SK-N-SH treated with all-trans-retinoic acid at 6 μM for 48 hours (cell line): ENCODE measurements at regions not wholly inside any gene's neighbourhood (a gene's known extent, or its start where the extent isn't known, plus 50 kb on each side); places are given as distances from the start of the nearest gene placed in this dataset.

ENCODE experiments used
- GLIS3 ChIP-seq: fragments of 250-450 bp; sonication (Bioruptor Pico); IDR thresholded peaks from 2 replicates; pipeline ENCODE4 v1.5.0; 2020; ENCODE audit warnings: mild to moderate bottlenecking, moderate library complexity
- PPARA ChIP-seq: fragments of 250-450 bp; sonication (Bioruptor Pico); IDR thresholded peaks from 2 replicates; pipeline ENCODE4 v1.5.0; 2020; ENCODE audit warnings: mild to moderate bottlenecking, borderline replicate concordance
- RARB ChIP-seq: fragments of 250-450 bp; sonication (Bioruptor Pico); IDR thresholded peaks from 2 replicates; pipeline ENCODE4 v1.8.0; 2021; ENCODE audit warnings: mild to moderate bottlenecking, moderate library complexity
- TCF4 ChIP-seq: fragments of 250-450 bp; sonication (Bioruptor Pico); IDR thresholded peaks from 2 replicates; pipeline ENCODE4 v1.8.0; 2021; ENCODE audit warnings: mild to moderate bottlenecking, moderate library complexity, borderline replicate concordance
- ZFP3 ChIP-seq: fragments of 250-450 bp; sonication (Bioruptor Pico); IDR thresholded peaks from 2 replicates; pipeline ENCODE4 v1.5.0; 2020; ENCODE audit warnings: mild to moderate bottlenecking, moderate library complexity

DNA sequence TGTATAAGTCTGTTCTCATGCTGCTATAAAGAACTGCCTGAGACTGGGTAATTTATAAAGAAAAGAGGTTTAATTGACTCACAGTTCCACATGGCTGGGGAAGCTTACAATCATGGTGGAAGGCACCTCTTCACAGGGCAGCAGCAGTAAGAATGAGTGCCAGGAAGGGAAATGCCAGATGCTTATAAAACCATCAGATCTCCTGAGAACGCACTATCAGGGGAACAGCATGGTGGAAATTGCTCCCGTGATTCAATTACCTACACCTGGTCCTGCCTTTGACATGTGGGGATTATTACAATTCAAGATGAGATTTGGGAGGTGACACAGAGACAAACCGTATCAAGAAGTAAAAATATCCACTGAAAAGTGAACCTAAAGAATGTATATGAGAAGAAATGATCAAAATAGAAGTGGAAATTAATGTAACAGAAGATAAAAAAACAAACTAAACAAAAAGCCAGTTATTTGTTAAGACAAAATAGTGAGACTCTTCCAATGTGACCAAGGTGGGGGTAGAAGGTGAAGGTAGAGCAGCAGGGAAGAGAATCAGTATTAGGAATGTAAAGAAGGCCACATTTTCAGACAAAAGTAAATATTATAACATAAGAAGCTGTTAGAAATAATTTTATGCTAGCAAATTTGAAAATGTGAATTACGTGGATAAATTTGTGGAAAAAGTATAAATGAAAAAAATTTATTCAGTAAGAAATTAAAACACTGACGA is 372.9 kb downstream of the NKX6-1 start:
- no peak for TF ChIP-seq RARB (CRISPR knock-in tag)
- no peak for TF ChIP-seq PPARA
- no peak for TF ChIP-seq ZFP3 (CRISPR knock-in tag)
- TF ChIP-seq TCF4 (CRISPR knock-in tag): no peak
- no peak for TF ChIP-seq GLIS3 (CRISPR knock-in tag)
